ENCODE measurements at regions not wholly inside any gene's neighbourhood (a gene's known extent, or its start where the extent isn't known, plus 50 kb on each side); places are given as distances from the start of the nearest gene placed in this dataset.

DNA sequence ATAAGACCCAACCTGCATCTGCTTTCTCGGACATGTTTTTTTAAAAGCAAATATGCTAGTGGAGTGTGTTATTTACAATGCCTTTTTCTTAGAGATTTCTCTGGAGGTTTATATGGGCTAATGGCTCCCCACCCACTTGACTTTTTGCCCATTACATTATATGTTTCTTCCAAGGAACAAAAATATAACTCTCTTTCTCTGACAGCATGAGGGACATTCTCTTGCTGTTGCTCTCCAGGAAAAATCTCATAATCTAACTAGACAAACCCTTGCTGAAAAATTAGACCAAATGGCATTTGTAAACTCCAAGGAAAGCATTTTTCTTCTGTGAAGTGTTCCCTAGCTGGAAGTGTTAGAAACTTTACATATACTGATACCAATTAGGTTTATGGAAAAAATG, 213.7 kb downstream of the PRL start:
- H3K9me3 ChIP-seq: no peaks in the 10 kb centered on the region
- H3K27me3 ChIP-seq: no peaks in the 10 kb centered on the region
- no peaks in the 10 kb centered on the region for H3K4me1 ChIP-seq
- no peak overlapping the region for H3K27ac ChIP-seq
- no peak overlapping the region for H3K4me3 ChIP-seq
- DNase-seq (ENCODE audit: low spot score in 2 of 2): no peak
- H3K36me3 ChIP-seq: no peaks in the 10 kb centered on the region
- WGBS: 92% methylated on average over 1 of the region's 1 CpG
- TF ChIP-seq POLR2A (IDR thresholded peaks at IDR 0.05) (no peak), POLR2AphosphoS5 (IDR thresholded peaks at IDR 0.05) (no peak), EP300 (IDR thresholded peaks at IDR 0.05) (no peak)
- TF ChIP-seq, protein P1, sequence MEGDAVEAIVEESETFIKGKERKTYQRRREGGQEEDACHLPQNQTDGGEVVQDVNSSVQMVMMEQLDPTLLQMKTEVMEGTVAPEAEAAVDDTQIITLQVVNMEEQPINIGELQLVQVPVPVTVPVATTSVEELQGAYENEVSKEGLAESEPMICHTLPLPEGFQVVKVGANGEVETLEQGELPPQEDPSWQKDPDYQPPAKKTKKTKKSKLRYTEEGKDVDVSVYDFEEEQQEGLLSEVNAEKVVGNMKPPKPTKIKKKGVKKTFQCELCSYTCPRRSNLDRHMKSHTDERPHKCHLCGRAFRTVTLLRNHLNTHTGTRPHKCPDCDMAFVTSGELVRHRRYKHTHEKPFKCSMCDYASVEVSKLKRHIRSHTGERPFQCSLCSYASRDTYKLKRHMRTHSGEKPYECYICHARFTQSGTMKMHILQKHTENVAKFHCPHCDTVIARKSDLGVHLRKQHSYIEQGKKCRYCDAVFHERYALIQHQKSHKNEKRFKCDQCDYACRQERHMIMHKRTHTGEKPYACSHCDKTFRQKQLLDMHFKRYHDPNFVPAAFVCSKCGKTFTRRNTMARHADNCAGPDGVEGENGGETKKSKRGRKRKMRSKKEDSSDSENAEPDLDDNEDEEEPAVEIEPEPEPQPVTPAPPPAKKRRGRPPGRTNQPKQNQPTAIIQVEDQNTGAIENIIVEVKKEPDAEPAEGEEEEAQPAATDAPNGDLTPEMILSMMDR (IDR thresholded peaks at IDR 0.05): no peak

DNA sequence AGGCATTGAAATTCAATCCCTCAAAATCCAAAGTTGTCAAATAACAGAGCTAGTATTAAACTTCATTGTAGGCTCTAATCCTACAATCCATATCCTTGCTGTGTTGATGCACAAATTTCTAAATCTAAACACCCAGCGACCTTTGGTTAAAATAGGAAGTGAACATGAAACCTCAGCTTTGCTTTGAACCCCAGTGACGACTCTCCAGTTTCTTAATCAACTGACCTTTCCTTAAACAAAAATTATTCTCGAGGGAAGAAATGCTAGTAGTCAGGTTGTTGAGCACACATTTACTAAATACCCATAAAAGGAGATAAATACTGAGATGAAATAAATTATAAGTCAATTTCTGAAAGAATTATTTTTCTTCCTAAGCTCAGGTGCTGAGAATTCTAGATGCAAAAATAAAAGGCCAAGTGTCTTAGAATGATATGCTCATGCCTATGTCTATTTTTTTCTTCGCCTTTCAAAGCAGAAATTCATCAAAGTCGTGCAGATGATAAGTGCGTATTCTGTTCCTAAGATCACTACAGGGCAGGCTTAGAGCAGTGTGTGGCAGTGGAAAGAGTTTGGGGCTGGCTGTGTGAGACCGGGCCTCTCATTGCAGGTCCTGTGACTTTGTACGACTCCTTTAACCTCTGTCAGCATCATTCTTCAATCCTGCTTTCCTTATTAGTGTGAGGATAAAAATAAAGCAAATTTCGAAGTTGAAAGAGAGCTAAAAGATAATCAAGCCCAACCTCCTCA, 208.7 kb downstream of the PRL start:
- Histone ChIP-seq H3K4me3 (no peak overlapping the region), H3K36me3 (no peaks in the 10 kb centered on the region), H3K9me3 (no peaks in the 10 kb centered on the region), H3K27me3 (no peaks in the 10 kb centered on the region), H3K4me1 (no peaks in the 10 kb centered on the region), H3K27ac (no peak overlapping the region)
- no peak for DNase-seq (ENCODE audit: low spot score in 2 of 2)
- WGBS: 81% methylated on average over 9 of the region's 9 CpGs
- no peak for TF ChIP-seq POLR2AphosphoS5 (IDR thresholded peaks at IDR 0.05)
- no peak for TF ChIP-seq EP300 (IDR thresholded peaks at IDR 0.05)
- no peak for TF ChIP-seq POLR2A (IDR thresholded peaks at IDR 0.05)
- TF ChIP-seq, protein P1 (IDR thresholded peaks at IDR 0.05): no peak

DNA sequence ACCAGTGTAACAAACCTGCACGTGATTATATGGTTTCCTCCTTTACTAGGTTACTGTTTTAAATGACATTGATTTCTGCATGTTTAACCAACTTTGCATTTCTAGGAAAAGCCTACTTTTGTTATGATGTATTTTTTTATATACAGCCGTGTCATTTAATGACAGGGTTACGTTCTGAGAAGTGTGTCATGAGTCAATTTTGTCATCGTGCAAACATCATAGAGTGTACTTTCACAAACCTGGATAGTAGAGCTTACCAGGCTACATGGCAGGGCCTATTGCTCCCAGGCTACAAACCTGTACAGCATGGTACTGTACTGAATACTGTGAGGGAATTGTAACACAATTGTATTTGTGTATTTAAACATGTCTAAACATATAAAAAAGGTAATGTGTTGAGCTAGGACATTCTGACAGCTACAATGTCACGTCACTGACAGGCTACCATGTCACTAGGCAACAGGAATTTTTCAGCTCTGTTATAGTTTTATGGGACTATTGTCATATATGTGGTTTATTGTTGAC, 205.3 kb downstream of the PRL start:
- Histone ChIP-seq H3K9me3 (no peaks in the 10 kb centered on the region), H3K27ac (no peak overlapping the region), H3K4me1 (no peaks in the 10 kb centered on the region), H3K27me3 (no peaks in the 10 kb centered on the region), H3K36me3 (no peaks in the 10 kb centered on the region), H3K4me3 (no peak overlapping the region)
- TF ChIP-seq POLR2AphosphoS5 (IDR thresholded peaks at IDR 0.05): no peak
- TF ChIP-seq EP300 (IDR thresholded peaks at IDR 0.05): no peak
- TF ChIP-seq POLR2A (IDR thresholded peaks at IDR 0.05): no peak
- TF ChIP-seq, protein P1 (IDR thresholded peaks at IDR 0.05): no peak
- WGBS: 92% methylated on average over 5 of the region's 5 CpGs
- DNase-seq (ENCODE audit: low spot score in 2 of 2): no peak

DNA sequence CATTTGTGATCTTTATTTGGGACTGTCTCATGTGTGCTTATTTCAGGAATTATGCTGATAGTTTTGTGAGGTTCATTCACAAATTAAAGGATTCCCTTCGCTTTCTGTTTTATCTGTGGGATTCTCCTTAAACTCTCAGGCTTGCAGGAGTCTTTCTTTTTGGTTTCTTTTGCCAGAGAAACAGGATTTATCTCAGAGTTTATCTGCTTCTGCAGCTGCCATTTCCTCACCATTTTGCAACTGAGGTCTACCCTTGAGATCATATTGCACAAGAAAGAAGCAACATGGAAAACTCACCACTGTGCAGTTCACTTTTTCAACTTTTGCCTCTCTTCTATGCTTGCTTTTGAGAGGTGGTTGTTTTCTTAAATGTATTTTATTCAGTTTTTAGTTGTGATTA, 201.0 kb downstream of the PRL start:
- TF ChIP-seq, protein P1 (IDR thresholded peaks at IDR 0.05): no peak
- no peak for TF ChIP-seq EP300 (IDR thresholded peaks at IDR 0.05)
- TF ChIP-seq POLR2AphosphoS5 (IDR thresholded peaks at IDR 0.05): no peak
- no peak for TF ChIP-seq POLR2A (IDR thresholded peaks at IDR 0.05)
- H3K4me3 ChIP-seq: no peak overlapping the region
- H3K9me3 ChIP-seq: no peaks in the 10 kb centered on the region
- WGBS: 88% methylated on average over 1 of the region's 1 CpG
- no peaks in the 10 kb centered on the region for H3K4me1 ChIP-seq
- H3K27me3 ChIP-seq: no peaks in the 10 kb centered on the region
- H3K36me3 ChIP-seq: no peaks in the 10 kb centered on the region
- no peak for DNase-seq (ENCODE audit: low spot score in 2 of 2)
- no peak overlapping the region for H3K27ac ChIP-seq

DNA sequence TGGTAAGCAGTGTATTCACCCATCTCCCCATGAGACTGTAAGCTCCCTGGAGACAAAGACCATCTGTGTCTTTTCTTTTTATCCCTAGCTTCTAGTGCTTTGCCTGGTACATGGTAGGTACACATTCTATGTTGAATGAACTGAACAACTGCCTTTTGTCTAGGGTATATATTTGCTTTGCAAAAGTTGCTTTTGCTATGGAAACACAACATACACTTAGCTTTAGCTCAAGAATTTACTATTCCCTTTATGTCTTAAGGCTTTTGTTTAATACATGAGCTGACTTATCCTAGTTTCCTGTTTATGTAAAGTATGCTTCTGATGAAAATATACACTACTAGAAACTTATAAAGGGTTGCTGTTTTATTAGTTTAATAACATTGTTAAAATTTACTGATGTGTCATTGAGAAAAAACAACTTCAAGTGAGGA, 198.2 kb downstream of the PRL start:
- no peaks in the 10 kb centered on the region for H3K4me1 ChIP-seq
- TF ChIP-seq POLR2A (IDR thresholded peaks at IDR 0.05): no peak
- no peak for TF ChIP-seq EP300 (IDR thresholded peaks at IDR 0.05)
- TF ChIP-seq POLR2AphosphoS5 (IDR thresholded peaks at IDR 0.05): no peak
- TF ChIP-seq, protein P1 (IDR thresholded peaks at IDR 0.05): no peak
- DNase-seq (ENCODE audit: low spot score in 2 of 2): no peak
- no peaks in the 10 kb centered on the region for H3K9me3 ChIP-seq
- H3K27me3 ChIP-seq: no peaks in the 10 kb centered on the region
- no peak overlapping the region for H3K4me3 ChIP-seq
- no peaks in the 10 kb centered on the region for H3K36me3 ChIP-seq
- no peak overlapping the region for H3K27ac ChIP-seq

All from suprapubic skin (tissue), 4 donors.